GM19372 (cell line): ENCODE measurements at regions not wholly inside any gene's neighbourhood (a gene's known extent, or its start where the extent isn't known, plus 50 kb on each side); places are given as distances from the start of the nearest gene placed in this dataset.
"Not testable (repeated sequence)": the region's sequence is repeated elsewhere in the genome, so short reads cannot be mapped to it uniquely, and the experiment has no call there.

ENCODE experiments used
- ATAC-seq: cut with Tn5 transposase; IDR thresholded peaks from one replicate; pipeline ENCODE4 v1.9.1; 2021; ENCODE audit warnings: mild to moderate bottlenecking, low read depth, moderate library complexity; ENCODE audit not compliant: unreplicated experiment

DNA sequence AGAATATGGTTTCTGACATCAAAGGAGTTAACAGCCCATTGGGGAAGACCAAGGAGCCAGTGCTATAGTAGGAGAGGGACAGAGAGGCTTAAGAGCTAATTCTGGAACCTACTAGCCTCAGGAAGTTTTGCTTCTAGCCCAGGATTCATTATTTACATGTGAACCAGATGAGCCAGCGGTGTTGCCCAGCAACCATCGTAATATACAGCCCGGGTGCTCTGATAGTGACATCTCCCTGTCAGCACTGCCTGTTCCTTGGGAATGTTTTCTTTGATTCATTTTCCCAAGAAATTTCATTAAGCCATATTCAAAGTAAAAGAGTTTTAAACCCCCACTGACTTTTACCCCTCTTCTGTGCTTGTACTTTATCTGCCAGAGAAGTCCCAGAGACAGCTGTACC, 217.4 kb upstream of the ADAMTSL1 start:
- ATAC-seq, result no peak

DNA sequence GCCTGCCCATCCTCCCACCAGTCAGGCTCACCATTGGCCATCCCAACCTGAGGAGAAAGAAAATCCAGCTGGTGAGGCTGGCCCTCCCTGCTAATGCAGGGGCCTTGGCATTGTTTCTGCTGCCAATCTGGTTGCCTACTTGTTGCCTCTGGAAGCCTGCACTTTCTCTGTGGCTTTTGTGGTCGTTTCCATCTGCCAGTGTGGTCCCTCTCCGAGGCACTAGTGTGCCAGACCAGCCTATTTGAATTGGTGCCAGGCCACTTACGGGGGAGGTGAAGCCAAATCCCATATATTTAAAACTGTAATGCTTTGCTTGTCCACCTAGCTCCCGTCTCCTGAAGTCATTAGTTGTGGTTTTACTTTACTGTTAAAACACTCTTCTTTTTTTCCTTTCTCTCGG, 213.4 kb upstream of the ADAMTSL1 start:
- ATAC-seq, result no peak

DNA sequence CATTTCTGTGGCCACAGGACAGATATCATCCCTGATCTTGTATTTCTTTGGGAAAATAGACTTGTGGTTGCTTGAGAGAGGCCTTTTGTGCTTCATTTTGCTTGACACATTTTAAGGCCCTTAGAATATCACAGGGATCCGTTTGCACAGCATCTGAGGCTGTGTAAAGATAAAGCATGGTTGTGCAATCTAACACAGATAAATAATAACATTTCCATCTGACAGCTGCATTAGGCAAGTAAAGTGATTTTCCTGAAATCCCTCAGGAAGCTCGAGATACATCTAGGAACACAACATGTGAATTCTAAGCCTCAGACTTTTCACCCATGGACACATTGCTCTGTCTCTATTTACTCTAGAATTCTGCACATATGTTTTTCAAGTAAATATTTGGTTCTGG, 212.8 kb upstream of the ADAMTSL1 start:
- ATAC-seq, result no peak

DNA sequence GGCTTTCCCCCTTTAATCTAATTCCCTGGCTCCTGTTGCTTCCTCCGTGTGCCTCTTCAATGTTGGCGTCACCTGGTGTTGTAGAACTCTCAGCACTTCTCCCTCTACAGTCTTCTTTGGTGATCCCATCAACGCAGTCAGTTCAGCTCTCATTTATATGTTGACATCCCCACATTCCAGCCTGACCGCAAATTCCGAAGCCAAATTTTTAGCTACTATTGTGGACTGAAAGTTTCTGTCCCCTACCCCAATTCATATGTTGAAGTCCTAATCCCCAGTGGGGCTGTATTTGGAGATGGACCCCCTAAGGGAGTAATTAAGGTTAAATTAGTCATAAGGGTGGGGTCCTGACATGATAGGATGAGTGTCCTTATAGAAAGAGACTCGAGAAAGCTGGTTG, 210.6 kb upstream of the ADAMTSL1 start:
- ATAC-seq, result no peak

DNA sequence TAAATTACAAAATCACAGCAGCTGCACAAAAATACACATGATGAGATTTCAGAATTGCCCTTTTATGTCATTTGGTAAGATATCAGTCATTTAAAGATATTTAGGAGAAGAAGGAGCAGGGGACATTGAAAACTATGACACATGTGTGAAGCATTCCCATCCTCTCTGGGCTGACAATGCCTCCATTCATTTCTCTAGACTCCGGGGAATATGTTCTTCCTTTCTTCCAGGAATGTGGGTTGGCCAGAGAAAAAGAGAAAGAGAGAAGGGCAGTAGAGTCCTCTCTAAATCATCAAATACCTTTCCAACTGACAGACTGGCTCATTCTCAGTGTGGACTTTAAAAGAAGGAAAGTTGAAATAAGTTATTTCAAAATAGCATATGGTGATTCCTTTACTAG, 205.6 kb upstream of the ADAMTSL1 start:
- ATAC-seq, result no peak

DNA sequence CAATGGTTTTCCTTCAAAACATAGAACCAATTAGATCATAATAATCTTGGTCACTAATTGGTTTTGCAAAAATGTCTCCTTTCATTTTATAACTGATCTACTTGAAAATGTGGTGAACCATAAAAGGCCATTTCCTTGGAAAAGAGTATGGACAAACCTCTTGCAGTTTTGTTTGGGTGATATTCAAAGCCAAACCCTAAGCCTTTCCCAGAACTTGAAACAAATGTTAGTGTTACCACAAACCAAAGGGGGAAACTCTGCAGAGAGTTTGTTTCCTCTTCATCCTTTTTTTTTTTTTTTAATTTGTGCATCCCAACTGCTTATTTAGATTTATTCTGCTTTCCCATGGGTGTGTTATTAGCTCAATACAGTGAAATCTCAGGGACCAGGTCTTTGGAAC, 204.4 kb upstream of the ADAMTSL1 start:
- no peak for ATAC-seq

DNA sequence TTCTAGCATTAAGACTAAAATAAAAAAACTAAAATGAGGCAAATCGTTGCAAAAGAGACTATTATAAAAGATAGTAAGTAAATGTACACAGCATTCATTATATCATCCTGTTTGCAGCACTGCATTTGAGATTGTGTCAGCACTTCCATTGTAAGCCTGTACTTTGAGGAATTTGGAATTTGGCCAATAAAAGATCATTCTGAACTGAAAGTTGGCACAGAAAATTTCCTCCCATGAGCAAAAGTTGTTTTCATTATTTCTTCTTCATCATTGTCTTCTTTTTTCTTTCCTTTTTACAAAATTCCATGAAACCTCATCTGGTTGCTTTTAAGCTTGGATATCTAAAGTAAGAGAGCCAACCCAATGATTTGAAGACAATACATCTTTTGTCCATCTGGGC, 199.3 kb upstream of the ADAMTSL1 start:
- no peak for ATAC-seq

DNA sequence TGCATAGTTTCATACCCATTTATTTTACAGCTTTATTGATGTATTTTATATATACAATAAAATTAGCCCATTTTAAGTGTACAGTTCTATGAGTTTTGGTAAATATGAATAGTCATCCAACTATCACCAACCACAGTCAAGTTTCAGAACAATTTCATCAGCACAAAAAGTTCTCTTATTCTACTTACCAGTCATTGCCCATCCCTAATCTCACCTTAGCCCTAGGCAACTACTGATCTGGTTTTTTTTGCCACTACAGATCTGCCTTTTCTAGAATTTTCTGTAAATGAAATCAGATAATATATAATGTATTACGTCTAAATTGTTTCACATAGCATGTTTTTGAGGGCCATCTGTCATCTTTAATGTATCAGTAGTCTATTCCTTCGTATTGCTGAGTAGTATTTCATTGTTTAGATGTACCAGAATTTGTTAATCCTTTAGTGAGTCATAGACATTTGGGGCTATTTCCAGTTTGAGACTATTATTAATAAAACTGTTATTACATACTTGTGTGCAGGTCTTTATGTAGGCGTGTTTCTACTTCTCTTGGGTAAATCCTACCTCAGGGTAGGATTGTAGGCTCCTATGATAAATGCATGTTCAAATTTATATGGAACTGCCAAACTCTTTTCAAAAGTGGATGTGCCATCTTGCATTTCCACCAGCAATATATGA, 198.5 kb upstream of the ADAMTSL1 start:
- no peak for ATAC-seq

DNA sequence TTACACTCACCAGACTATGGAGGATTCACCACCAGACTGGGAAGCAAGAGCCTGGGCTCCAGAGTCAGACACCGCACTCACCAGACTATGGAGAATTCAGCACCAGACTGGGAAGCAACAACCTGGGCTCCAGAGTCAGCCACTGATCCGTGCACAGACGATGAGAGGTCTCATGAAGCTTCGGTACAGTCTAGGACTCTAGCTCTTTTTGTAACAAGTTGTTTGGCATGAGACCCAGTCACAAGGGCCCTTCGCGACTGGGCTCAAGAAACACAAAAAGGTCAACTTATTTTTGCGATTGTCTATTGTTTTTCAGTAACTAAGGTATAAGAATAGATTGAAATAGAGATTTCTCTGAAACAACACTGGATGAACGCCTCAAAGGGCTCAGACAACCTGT, 192.7 kb upstream of the ADAMTSL1 start:
- ATAC-seq, result no peak

DNA sequence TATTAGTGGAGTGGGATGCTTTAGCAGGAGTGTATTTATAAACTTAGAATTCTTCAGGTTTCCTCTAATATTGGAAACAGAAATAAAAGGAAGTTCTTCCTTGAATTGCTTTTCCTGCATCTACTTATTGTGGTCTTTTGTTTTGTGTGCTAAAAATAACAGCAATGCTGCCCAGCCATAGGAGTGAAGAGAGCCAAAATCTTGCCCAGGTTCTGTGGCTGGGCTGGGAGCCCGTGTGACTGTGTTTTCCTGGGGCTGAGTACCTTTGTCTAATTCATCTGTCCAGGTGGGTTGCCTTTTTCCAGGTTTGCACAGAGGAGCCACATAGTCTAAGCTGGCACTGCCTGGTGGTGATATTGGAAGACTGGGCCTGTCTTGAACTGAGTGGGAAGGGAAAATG, 179.7 kb upstream of the ADAMTSL1 start:
- ATAC-seq, result no peak

DNA sequence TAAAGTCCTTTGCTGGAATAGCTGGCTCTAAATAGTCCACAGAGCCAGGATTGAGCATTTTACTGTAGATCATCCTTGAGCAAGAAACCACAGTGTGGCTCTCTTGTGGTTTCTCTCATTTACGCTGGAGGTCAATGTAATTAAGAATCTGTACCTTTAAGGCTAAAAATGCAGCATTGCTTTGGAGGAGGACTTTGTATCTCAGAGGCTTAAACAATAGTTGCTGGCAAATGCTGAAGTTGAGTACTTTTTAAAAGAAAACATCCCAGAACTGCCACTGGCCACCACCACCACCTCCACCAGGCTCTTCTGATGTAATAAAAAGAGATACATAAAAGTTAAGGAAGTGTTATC, 177.3 kb upstream of the ADAMTSL1 start:
- ATAC-seq, result no peak

DNA sequence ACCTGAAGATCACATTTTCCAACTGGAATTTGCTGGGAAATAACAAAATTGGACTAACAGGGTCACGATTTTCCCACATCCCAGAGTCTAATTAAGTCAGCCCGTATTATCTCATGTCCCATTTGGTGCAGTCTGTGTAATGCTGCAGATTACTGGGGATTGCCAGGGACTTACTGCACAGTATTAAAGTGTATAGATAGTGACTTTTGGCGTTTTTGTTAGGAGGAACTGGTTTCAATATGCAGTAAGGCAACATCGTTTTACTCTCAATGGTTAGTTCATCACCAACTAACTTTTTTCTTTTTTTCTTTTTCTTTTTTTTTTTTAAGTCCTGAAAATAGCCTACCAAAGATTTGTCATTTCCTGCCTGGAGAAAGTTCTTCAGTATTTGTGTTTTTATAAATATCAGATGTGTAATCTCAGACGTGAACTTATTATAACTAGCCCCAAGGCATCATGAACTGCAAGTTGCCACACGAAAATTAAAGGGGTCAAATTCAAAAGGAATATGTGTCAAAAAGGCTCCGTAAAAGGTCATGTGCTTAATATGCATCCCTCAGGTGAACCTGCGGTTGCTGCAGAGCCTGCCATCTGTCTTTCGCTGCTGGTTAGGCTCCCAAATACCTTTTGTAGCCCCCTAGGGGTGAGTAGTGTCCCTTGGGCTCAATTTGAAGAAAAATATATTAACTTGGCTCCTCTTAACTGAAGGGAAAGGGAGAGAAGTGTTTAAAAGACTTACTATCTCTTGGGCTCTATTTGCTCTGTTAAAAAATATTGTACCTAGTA, 176.7 kb upstream of the ADAMTSL1 start:
- ATAC-seq, result no peak

DNA sequence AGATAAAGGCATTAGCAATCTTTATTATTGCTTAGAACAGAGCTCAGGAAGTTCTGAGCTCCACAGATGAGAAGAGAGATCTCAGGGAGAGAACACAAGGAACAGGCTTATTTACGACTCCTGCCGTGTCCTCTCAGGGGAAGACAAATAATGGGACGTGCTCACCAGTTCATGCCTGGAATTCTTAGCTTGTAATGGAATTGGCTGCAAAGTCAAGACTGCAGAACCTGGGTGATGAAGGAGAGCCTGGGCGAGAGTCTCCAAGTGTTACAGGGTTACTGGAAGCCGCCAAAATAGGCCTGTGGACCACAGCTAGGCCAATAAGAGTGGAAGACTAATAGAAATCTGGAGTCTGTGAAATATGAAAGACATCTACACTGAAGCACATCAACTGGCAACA, 174.5 kb upstream of the ADAMTSL1 start:
- no peak for ATAC-seq

DNA sequence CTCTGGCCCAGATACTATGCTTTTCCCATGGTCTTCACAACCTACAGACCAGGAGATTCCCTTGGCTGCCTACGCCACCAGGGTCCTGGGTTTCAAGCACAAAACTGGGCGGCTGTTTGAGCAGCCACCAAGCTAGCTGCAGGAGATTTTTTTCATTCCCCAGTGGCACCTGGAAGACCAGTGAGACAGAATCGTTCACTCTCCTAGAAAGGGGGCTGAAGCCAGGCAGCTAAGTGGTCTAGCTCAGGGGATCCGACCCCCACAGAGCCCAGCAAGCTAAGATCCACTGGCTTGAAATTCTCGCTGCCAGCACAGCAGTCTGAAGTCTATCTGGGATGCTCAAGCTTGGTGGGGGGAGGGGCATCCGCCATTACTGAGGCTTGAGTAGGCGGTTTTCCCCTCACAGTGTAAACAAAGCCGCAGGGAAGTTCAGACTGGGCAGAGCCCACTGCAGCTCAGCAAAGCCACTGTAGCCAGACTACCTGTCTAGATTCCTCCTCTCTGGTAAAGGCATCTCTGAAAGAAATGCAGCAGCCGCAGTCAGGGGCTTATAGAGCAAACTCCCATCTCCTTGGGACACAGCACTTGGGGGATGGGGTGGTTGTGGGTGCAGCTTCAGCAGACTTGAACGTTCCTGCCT, 168.7 kb upstream of the ADAMTSL1 start:
- not testable (repeated sequence) for ATAC-seq

DNA sequence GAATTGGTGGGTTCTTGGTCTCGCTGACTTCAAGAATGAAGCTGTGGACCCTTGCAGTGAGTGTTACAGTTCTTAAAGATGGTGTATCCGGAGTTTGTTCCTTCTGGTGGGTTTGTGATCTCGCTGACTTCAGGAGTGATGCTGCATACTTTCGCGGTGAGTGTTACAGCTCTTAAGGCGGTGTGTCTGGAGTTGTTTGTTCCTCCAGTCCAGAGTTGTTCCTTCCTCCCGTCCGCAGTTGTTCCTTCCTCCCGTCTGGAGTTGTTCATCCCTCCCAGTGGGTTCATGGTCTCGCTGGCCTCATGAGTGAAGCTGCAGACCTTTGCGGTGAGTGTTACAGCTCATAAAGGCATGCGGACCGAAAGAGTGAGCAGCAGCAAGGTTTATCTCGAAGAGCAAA, 159.6 kb upstream of the ADAMTSL1 start:
- ATAC-seq, result no peak

DNA sequence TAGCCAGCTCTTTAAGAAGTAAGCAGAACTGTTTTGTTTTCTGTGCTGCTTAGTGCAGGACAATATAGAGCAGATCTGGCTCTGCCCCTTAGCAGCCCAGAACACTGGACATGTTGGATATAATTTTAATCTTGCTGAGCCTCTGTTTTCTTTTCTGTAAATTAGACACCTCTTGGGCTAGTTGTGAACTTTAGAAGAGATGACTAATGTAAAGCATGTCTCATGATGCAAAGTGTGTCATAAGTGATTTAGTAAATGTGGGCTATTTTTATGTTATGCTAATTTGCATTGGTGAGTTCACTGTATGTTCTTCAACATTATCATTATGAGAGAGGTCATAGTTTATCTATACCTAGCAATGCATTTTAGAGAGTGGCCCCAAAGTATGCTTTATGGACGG, 156.1 kb upstream of the ADAMTSL1 start:
- no peak for ATAC-seq

DNA sequence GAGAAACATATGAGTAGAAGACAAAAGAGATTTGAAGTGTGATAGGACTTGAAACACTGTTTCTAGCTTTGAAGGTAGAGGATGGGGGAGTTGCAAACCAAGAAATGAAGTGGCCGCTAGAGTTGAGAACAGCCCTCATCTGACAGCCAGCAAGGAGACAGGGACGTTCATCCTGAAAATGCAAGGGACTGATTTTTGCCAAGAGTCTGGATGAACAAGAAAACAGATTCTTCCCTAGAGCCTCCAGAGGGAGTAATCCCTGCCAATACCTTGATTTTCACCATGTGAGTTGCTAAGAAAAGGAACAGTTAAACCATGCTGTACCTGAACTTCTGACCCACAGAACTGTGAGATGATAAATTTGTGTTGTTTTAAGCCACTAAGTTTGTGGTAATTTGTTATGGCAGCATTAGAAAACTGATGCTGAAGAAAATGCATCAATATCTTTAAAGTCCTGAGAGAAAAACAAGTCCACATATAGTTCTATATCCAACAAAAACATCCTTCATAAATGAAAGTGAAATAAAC, 154.0 kb upstream of the ADAMTSL1 start:
- no peak for ATAC-seq

DNA sequence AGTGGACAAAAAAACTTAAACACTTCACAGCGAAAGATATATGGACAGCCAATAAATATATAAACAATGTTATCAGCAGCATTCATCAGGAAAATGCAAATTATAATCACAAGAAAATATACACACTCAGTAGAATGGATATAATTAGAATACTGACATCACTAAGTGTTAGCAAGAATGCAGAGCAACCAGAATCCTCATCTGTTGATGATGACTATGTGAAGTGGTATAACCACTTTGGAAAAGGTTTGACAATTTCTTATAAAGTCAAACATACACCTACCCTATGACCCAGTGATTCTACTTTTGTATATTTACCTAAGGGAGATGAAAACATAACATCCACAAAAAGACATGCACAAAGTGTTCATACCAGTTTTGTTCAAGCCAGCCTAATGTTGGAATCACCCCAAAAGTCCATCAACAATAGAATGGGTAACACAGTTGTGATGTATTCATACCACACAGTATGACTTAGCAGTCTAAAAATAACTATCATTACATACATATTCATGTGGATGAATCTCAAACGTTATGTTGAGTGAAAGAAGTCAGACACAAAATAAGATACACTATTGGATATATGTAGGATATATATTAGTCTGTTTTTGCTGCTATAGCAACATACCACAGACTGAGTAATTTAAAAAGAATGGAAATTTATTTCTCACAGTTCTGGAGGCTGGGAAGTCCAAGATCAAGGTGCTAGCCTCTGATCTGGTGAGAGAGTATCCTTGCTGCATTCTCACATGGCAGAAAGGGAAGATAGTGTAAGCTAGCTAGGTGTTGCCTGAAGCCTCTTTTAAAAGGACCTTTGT, 148.8 kb upstream of the ADAMTSL1 start:
- ATAC-seq, result no peak

DNA sequence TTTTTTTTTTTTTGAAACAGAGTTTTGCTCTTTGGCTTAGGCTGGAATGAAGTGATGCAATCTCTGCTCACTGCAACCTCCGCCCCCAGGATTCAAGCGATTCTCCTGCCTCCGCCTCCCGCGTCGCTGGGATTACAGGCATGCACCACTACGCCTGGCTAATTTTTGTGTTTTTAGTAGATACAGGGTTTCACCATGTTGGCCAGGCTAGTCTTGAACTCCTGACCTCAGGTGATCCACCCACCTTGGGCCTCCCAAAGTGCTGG, 148.3 kb upstream of the ADAMTSL1 start:
- not testable (repeated sequence) for ATAC-seq

DNA sequence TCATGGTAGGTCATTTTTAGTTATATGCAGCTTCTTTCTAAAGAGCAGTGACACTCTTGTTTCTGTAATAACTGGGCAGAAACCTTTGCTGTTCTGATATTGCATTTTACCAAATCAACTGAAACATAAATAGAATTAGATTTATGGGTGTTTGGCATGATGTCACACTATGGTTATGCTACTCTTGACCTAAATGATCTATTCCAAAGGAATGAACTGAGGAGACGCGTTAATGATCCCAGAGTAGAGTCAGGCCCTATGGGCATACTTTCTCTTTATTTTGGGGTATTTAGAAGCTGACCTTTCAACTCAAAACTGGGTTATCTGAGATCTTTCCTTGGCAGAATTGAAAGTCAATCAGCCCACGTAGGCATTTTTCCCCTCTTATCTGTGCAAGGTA, 146.8 kb upstream of the ADAMTSL1 start:
- no peak for ATAC-seq
